Stimulated activated memory B cell treated with anti-CD40 and anti-IgM and Interleukin-4, amounts not matched to agents 10 μg/mL and 1 μg/mL and 100 μg/mL, for 72 hours (primary cell): ENCODE measurements at regions not wholly inside any gene's neighbourhood (a gene's known extent, or its start where the extent isn't known, plus 50 kb on each side); places are given as distances from the start of the nearest gene placed in this dataset.
"Not testable (repeated sequence)": the region's sequence is repeated elsewhere in the genome, so short reads cannot be mapped to it uniquely, and the experiment has no call there.

Experiments
- ATAC-seq: fragments of 150-1000 bp; cut with Tn5 transposase; 2 replicates; pipeline ENCODE4 v1.10.0; 2021
- H3K27ac Mint-ChIP-seq: one replicate; pipeline ENCODE4 v1.8.0; 2022; ENCODE audit warnings: mild to moderate bottlenecking, mixed read lengths
- H3K27me3 Mint-ChIP-seq: one replicate; pipeline ENCODE4 v1.8.0; 2022; ENCODE audit warnings: mixed read lengths
- H3K36me3 Mint-ChIP-seq: one replicate; pipeline ENCODE4 v1.8.0; 2022; ENCODE audit warnings: mixed read lengths
- H3K4me1 Mint-ChIP-seq: one replicate; pipeline ENCODE4 v1.8.0; 2022; ENCODE audit warnings: mixed read lengths
- H3K4me3 Mint-ChIP-seq: one replicate; pipeline ENCODE4 v1.8.0; 2022; ENCODE audit warnings: mild to moderate bottlenecking, moderate library complexity, mixed read lengths
- H3K9me3 Mint-ChIP-seq: one replicate; pipeline ENCODE4 v1.8.0; 2022; ENCODE audit warnings: mixed read lengths

GRCh38 chr14:53365486-53366130, 212.5 kb upstream of the DDHD1 start:
- Mint-ChIP-seq H3K9me3 (peaks cover 6% of the 10 kb centered on the region), H3K4me1 (no peaks in the 10 kb centered on the region), H3K4me3 (no peak overlapping the region), H3K27me3 (no peaks in the 10 kb centered on the region), H3K27ac (no peak overlapping the region), H3K36me3 (no peaks in the 10 kb centered on the region)
- no peak for ATAC-seq

GRCh38 chr14:53362916-53363315, 209.8 kb upstream of the DDHD1 start:
- H3K9me3 Mint-ChIP-seq: peaks cover 14% of the 10 kb centered on the region
- H3K27me3 Mint-ChIP-seq, H3K4me1 Mint-ChIP-seq, H3K4me3 Mint-ChIP-seq, ATAC-seq, H3K36me3 Mint-ChIP-seq, H3K27ac Mint-ChIP-seq: not testable (repeated sequence)

- Mint-ChIP-seq H3K4me1 (no peaks in the 10 kb centered on the region), H3K4me3 (no peak overlapping the region), H3K27ac (no peak overlapping the region), H3K9me3 (peaks cover 14% of the 10 kb centered on the region), H3K27me3 (no peaks in the 10 kb centered on the region), H3K36me3 (no peaks in the 10 kb centered on the region)
- no peak for ATAC-seq
Measured at GRCh38 chr14:53360829-53361228, 207.7 kb upstream of the DDHD1 start.

- ATAC-seq: no peak
- no peak overlapping the region for H3K4me3 Mint-ChIP-seq
- H3K27me3 Mint-ChIP-seq: no peaks in the 10 kb centered on the region
- H3K9me3 Mint-ChIP-seq: peaks cover 11% of the 10 kb centered on the region
- no peaks in the 10 kb centered on the region for H3K4me1 Mint-ChIP-seq
- H3K36me3 Mint-ChIP-seq: no peaks in the 10 kb centered on the region
- no peak overlapping the region for H3K27ac Mint-ChIP-seq
Measured at GRCh38 chr14:53358166-53358565, 205.0 kb upstream of the DDHD1 start.

- H3K4me3 Mint-ChIP-seq: no peak overlapping the region
- ATAC-seq: no peak
- no peaks in the 10 kb centered on the region for H3K36me3 Mint-ChIP-seq
- peaks cover 8% of the 10 kb centered on the region for H3K9me3 Mint-ChIP-seq
- no peaks in the 10 kb centered on the region for H3K27me3 Mint-ChIP-seq
- H3K4me1 Mint-ChIP-seq: no peaks in the 10 kb centered on the region
- H3K27ac Mint-ChIP-seq: no peak overlapping the region
Measured at GRCh38 chr14:53356361-53357150, 203.4 kb upstream of the DDHD1 start.

GRCh38 chr14:53355581-53356112, 202.5 kb upstream of the DDHD1 start:
- Mint-ChIP-seq H3K27ac (no peak overlapping the region), H3K9me3 (peaks cover 8% of the 10 kb centered on the region), H3K4me3 (no peak overlapping the region), H3K27me3 (no peaks in the 10 kb centered on the region), H3K4me1 (no peaks in the 10 kb centered on the region), H3K36me3 (no peaks in the 10 kb centered on the region)
- no peak for ATAC-seq

- Mint-ChIP-seq H3K27me3 (no peaks in the 10 kb centered on the region), H3K27ac (no peak overlapping the region)
- no peak for ATAC-seq
Measured at GRCh38 chr14:53354336-53354735, 201.2 kb upstream of the DDHD1 start.

GRCh38 chr14:53350866-53351265, 197.7 kb upstream of the DDHD1 start:
- Mint-ChIP-seq H3K4me1 (no peaks in the 10 kb centered on the region), H3K36me3 (no peaks in the 10 kb centered on the region), H3K9me3 (no peaks in the 10 kb centered on the region), H3K4me3 (no peak overlapping the region), H3K27ac (no peak overlapping the region), H3K27me3 (no peaks in the 10 kb centered on the region)
- no peak for ATAC-seq

More at GRCh38 chr14:53354336-53354735, 201.2 kb upstream of the DDHD1 start:
- Mint-ChIP-seq H3K4me3 (no peak overlapping the region), H3K36me3 (no peaks in the 10 kb centered on the region), H3K9me3 (peaks cover 2% of the 10 kb centered on the region), H3K4me1 (no peaks in the 10 kb centered on the region)

GRCh38 chr14:53350429-53350828, 197.3 kb upstream of the DDHD1 start:
- no peak for ATAC-seq
- Mint-ChIP-seq H3K27me3 (no peaks in the 10 kb centered on the region), H3K27ac (no peak overlapping the region), H3K4me1 (no peaks in the 10 kb centered on the region), H3K9me3 (no peaks in the 10 kb centered on the region), H3K4me3 (no peak overlapping the region), H3K36me3 (no peaks in the 10 kb centered on the region)

- H3K27ac Mint-ChIP-seq: no peak overlapping the region
- no peaks in the 10 kb centered on the region for H3K36me3 Mint-ChIP-seq
- no peaks in the 10 kb centered on the region for H3K9me3 Mint-ChIP-seq
- no peak for ATAC-seq
- H3K27me3 Mint-ChIP-seq: no peaks in the 10 kb centered on the region
- no peak overlapping the region for H3K4me3 Mint-ChIP-seq
- no peaks in the 10 kb centered on the region for H3K4me1 Mint-ChIP-seq
Measured at GRCh38 chr14:53346988-53347387, 193.9 kb upstream of the DDHD1 start.

GRCh38 chr14:53341324-53341723, 188.2 kb upstream of the DDHD1 start:
- no peak for ATAC-seq
- Mint-ChIP-seq H3K4me3 (no peak overlapping the region), H3K27me3 (no peaks in the 10 kb centered on the region), H3K9me3 (no peaks in the 10 kb centered on the region), H3K4me1 (no peaks in the 10 kb centered on the region), H3K36me3 (no peaks in the 10 kb centered on the region), H3K27ac (no peak overlapping the region)

- no peaks in the 10 kb centered on the region for H3K36me3 Mint-ChIP-seq
- H3K9me3 Mint-ChIP-seq: no peaks in the 10 kb centered on the region
- ATAC-seq: no peak
- H3K4me1 Mint-ChIP-seq: no peaks in the 10 kb centered on the region
- no peaks in the 10 kb centered on the region for H3K27me3 Mint-ChIP-seq
- H3K4me3 Mint-ChIP-seq: no peak overlapping the region
- H3K27ac Mint-ChIP-seq: no peak overlapping the region
Measured at GRCh38 chr14:53338192-53338591, 185.1 kb upstream of the DDHD1 start.

- Mint-ChIP-seq H3K4me1 (no peaks in the 10 kb centered on the region), H3K4me3 (no peak overlapping the region)
Measured at GRCh38 chr14:53336729-53337128, 183.6 kb upstream of the DDHD1 start.

GRCh38 chr14:53333809-53334208, 180.7 kb upstream of the DDHD1 start:
- Mint-ChIP-seq H3K4me3 (no peak overlapping the region), H3K27me3 (no peaks in the 10 kb centered on the region), H3K36me3 (no peaks in the 10 kb centered on the region), H3K4me1 (no peaks in the 10 kb centered on the region), H3K9me3 (no peaks in the 10 kb centered on the region), H3K27ac (no peak overlapping the region)
- no peak for ATAC-seq

More at GRCh38 chr14:53336729-53337128, 183.6 kb upstream of the DDHD1 start:
- no peak for ATAC-seq
- no peaks in the 10 kb centered on the region for H3K36me3 Mint-ChIP-seq
- no peak overlapping the region for H3K27ac Mint-ChIP-seq
- H3K27me3 Mint-ChIP-seq: no peaks in the 10 kb centered on the region
- no peaks in the 10 kb centered on the region for H3K9me3 Mint-ChIP-seq

GRCh38 chr14:53331921-53332320, 178.8 kb upstream of the DDHD1 start:
- Mint-ChIP-seq H3K27me3 (no peaks in the 10 kb centered on the region), H3K4me3 (no peak overlapping the region), H3K36me3 (no peaks in the 10 kb centered on the region), H3K9me3 (no peaks in the 10 kb centered on the region), H3K27ac (no peak overlapping the region), H3K4me1 (no peaks in the 10 kb centered on the region)
- no peak for ATAC-seq

GRCh38 chr14:53331247-53331646, 178.1 kb upstream of the DDHD1 start:
- Mint-ChIP-seq H3K9me3 (no peaks in the 10 kb centered on the region), H3K36me3 (no peaks in the 10 kb centered on the region), H3K27ac (no peak overlapping the region), H3K27me3 (no peaks in the 10 kb centered on the region), H3K4me1 (no peaks in the 10 kb centered on the region), H3K4me3 (no peak overlapping the region)
- ATAC-seq: no peak
